ENCODE measurements at regions not wholly inside any gene's neighbourhood (a gene's known extent, or its start where the extent isn't known, plus 50 kb on each side); places are given as distances from the start of the nearest gene placed in this dataset.

DNA sequence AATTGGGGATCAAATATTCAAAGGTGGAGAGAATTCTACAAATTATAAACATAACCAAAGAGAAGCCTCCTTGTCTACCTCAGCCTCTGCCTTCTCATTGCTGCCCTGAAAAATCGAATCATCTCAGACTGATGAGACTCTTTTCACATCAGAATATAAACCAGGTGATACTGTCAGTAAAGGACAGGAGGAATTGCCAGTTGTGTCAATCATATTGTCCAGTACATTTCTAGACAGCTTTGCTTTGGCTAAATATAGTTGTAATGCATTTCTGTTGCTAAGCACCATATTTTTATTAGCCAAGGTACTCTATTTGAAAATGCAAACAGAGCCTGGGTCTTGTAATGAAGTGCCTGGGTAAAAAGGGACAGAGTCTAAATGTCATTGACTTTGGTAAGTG is 92.6 kb upstream of the TLK1 start:
- H3K36me3 ChIP-seq (ENCODE audit: control insufficient read depth, insufficient read depth, low read length) = no peaks in the 10 kb centered on the region
- ChIA-PET CTCF (no interaction called here), POLR2A (no interaction called here)
- TF ChIP-seq, protein P1, sequence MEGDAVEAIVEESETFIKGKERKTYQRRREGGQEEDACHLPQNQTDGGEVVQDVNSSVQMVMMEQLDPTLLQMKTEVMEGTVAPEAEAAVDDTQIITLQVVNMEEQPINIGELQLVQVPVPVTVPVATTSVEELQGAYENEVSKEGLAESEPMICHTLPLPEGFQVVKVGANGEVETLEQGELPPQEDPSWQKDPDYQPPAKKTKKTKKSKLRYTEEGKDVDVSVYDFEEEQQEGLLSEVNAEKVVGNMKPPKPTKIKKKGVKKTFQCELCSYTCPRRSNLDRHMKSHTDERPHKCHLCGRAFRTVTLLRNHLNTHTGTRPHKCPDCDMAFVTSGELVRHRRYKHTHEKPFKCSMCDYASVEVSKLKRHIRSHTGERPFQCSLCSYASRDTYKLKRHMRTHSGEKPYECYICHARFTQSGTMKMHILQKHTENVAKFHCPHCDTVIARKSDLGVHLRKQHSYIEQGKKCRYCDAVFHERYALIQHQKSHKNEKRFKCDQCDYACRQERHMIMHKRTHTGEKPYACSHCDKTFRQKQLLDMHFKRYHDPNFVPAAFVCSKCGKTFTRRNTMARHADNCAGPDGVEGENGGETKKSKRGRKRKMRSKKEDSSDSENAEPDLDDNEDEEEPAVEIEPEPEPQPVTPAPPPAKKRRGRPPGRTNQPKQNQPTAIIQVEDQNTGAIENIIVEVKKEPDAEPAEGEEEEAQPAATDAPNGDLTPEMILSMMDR (IDR thresholded peaks at IDR 0.05; ENCODE audit: insufficient read depth, low read depth, low read length) = no peak
- DNase-seq (ENCODE audit: low read depth) = no peak
- no peak overlapping the region for H3K4me3 ChIP-seq (ENCODE audit: low read depth, low read length)
- no peaks in the 10 kb centered on the region for H3K27me3 ChIP-seq (ENCODE audit: control insufficient read depth, insufficient read depth, low read length)

DNA sequence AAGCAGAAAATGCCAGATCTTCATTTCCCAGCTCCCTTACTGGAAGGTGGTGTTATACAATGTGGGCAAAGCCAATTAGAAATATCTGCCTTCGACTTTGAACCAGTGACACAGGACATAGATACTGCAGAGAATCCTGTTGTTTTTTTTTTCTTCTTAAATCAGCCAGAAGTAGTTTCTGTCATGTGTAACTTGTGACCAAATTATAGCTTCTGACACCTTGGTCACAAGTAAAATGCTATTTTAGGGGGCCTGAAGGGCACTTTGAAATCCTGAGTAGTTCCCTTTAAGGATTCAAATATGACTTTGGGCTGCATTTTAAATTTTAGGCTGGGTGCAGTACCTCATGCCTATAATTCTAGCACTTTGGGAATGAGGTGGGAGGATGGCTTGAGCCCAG is 89.0 kb upstream of the TLK1 start:
- no peaks in the 10 kb centered on the region for H3K36me3 ChIP-seq (ENCODE audit: control insufficient read depth, insufficient read depth, low read length)
- no peak for DNase-seq (ENCODE audit: low read depth)
- H3K27me3 ChIP-seq (ENCODE audit: control insufficient read depth, insufficient read depth, low read length) = no peaks in the 10 kb centered on the region
- TF ChIP-seq, protein P1 (IDR thresholded peaks at IDR 0.05; ENCODE audit: insufficient read depth, low read depth, low read length) = no peak
- ChIA-PET POLR2A (no interaction called here), CTCF (interaction anchor here (1.3 to 2.0 kb wide), 2 partner anchors 9 to 12 kb away, joined by 3 to 6 read pairs; no protein-coding TSS in a partner anchor)
- no peak overlapping the region for H3K4me3 ChIP-seq (ENCODE audit: low read depth, low read length)

DNA sequence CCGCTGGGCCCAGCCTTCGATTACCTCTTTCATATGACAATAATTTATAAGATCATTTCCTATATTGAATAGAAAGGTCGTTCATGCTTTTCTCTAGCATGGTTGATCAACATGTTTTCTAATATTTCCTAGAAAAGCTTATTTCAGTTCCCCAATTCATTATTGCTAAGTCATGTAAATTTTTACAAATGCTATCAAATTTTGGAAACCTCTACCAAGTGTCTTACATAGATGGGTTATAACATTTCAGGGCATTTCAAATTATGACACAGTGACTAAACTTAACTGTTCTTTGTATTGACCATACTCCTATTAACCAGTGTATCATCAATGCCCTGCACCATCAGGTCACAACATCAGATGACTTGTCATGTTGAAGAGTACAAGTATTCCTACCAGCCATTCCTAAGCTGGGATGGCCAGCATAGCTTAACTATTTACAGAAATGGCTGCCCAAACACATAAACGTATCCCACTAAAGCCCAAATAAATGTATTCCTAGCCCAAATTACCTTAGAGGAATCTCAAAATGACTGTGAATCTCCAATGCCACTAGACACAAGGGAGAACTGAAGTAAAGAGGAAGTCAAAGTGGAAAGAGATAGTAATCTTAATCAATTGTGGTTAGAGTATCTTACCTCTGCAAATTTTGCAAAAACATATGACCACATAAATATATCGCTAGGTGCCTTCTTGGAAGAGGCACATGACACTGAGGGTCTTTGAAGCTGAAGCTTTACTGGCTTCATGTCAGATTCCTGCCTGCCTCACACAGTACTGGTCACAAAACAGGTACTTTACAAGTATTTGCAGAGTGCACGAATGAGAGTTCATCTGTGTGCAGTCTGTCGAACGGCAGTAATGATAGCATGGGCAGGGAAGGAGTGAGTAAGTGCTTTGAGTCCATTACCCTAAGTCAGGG is 87.3 kb upstream of the TLK1 start:
- H3K36me3 ChIP-seq (ENCODE audit: control insufficient read depth, insufficient read depth, low read length) = no peaks in the 10 kb centered on the region
- no peak overlapping the region for H3K4me3 ChIP-seq (ENCODE audit: low read depth, low read length)
- TF ChIP-seq, protein P1 (IDR thresholded peaks at IDR 0.05; ENCODE audit: insufficient read depth, low read depth, low read length) = no peak
- POLR2A ChIA-PET = no interaction called here
- DNase-seq (ENCODE audit: low read depth) = no peak
- no peaks in the 10 kb centered on the region for H3K27me3 ChIP-seq (ENCODE audit: control insufficient read depth, insufficient read depth, low read length)
- CTCF ChIA-PET = interaction anchor here (1.3 to 1.5 kb wide), 2 partner anchors 14 to 168 kb away, joined by 3 to 4 read pairs; no protein-coding TSS in a partner anchor

DNA sequence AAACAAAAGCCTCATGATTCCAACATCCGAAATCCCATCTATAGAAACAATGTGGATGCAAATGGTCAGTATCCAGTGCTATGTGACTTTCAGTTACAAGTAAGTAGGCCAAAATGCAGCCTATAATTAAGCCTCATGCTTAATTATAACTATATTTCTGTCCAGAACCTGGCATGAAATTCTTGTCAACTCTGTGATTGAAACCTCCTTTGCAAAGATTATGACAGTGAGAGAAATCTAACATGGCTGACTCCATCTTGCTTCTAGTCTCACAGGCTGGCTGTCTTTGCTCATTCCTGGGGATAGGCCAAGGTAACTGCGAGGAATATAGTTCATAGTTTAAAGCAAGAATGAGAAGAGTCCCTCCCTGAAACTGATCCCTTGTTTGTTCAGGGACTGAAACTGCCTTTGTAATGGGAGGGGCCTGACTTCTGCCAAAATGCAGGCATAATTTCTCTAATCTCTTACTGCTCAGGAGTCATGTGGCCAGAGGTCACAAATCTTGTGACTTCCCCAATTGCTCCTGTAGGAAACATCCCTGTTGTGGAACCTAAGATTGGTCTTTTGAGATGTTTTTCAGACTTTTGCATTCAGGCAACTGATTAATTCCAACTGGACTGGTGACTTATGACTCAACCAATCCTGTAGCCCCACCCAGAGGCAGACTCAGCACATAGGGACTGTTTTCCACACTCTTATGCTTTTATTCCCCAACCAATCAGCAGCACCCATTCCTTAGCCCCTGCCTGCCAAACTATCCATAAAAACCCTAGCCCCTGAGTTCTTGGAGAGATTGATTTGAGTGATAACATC is 84.5 kb upstream of the TLK1 start:
- DNase-seq (ENCODE audit: low read depth) = no peak
- no peaks in the 10 kb centered on the region for H3K36me3 ChIP-seq (ENCODE audit: control insufficient read depth, insufficient read depth, low read length)
- TF ChIP-seq, protein P1 (IDR thresholded peaks at IDR 0.05; ENCODE audit: insufficient read depth, low read depth, low read length) = no peak
- CTCF ChIA-PET = interaction anchor here (0.6 to 1.0 kb wide), 3 partner anchors 10 to 287 kb away, joined by 3 to 4 read pairs (median 3); no protein-coding TSS in a partner anchor
- POLR2A ChIA-PET = interaction anchor here (0.6 kb wide), 1 partner anchor 20 kb away, joined by 6 read pairs; no protein-coding TSS in a partner anchor
- no peaks in the 10 kb centered on the region for H3K27me3 ChIP-seq (ENCODE audit: control insufficient read depth, insufficient read depth, low read length)
- H3K4me3 ChIP-seq (ENCODE audit: low read depth, low read length) = no peak overlapping the region
